Skeletal muscle cell (primary cell): ENCODE measurements at regions not wholly inside any gene's neighbourhood (a gene's known extent, or its start where the extent isn't known, plus 50 kb on each side); places are given as distances from the start of the nearest gene placed in this dataset.

ENCODE experiments used
- DNase-seq: peaks from one replicate; pipeline ENCODE4 v3.0.0-alpha.2; 2010; ENCODE audit warnings: low read depth
- H3K4me3 ChIP-seq: 2 replicates; pipeline ENCODE4 v1.5.1; 2011; ENCODE audit warnings: low read depth, mild to moderate bottlenecking, control low read depth, low read length, moderate library complexity

GRCh38 chr2:34995196-34995595, 1360.4 kb upstream of the CRIM1 start:
- DNase-seq, result no peak
- H3K4me3 ChIP-seq, result no peak overlapping the region

- H3K4me3 ChIP-seq, result no peak overlapping the region
- DNase-seq, result no peak
These were observed 1363.9 kb upstream of the CRIM1 start for GRCh38 chr2:34991508-34992274.

GRCh38 chr2:34985474-34985873, 1370.1 kb upstream of the CRIM1 start:
- no peak overlapping the region for H3K4me3 ChIP-seq
- no peak for DNase-seq

- DNase-seq, result no peak
These were observed 1374.9 kb upstream of the CRIM1 start for GRCh38 chr2:34980689-34981088.

GRCh38 chr2:34979148-34979547, 1376.4 kb upstream of the CRIM1 start:
- no peak overlapping the region for H3K4me3 ChIP-seq
- DNase-seq, result no peak

More at GRCh38 chr2:34980689-34981088, 1374.9 kb upstream of the CRIM1 start:
- H3K4me3 ChIP-seq, result no peak overlapping the region

GRCh38 chr2:34961822-34962221, 1362.7 kb upstream of the FAM98A start:
- H3K4me3 ChIP-seq, result no peak overlapping the region
- DNase-seq, result no peak

- H3K4me3 ChIP-seq, result no peak overlapping the region
- no peak for DNase-seq
These were observed 1355.7 kb upstream of the FAM98A start for GRCh38 chr2:34954758-34955157.

- no peak for DNase-seq
- H3K4me3 ChIP-seq, result no peak overlapping the region
These were observed 1351.7 kb upstream of the FAM98A start for GRCh38 chr2:34950797-34951196.

GRCh38 chr2:34949316-34949715, 1350.2 kb upstream of the FAM98A start:
- no peak for DNase-seq
- no peak overlapping the region for H3K4me3 ChIP-seq

- DNase-seq, result no peak
- no peak overlapping the region for H3K4me3 ChIP-seq
These were observed 1337.0 kb upstream of the FAM98A start for GRCh38 chr2:34936089-34936488.

GRCh38 chr2:34912084-34912483, 1313.0 kb upstream of the FAM98A start:
- H3K4me3 ChIP-seq, result no peak overlapping the region
- no peak for DNase-seq

GRCh38 chr2:34909992-34910705, 1311.0 kb upstream of the FAM98A start:
- no peak overlapping the region for H3K4me3 ChIP-seq
- DNase-seq, result no peak

- DNase-seq, result no peak
- no peak overlapping the region for H3K4me3 ChIP-seq
These were observed 1308.7 kb upstream of the FAM98A start for GRCh38 chr2:34907812-34908211.

- no peak for DNase-seq
- H3K4me3 ChIP-seq, result no peak overlapping the region
These were observed 1302.6 kb upstream of the FAM98A start for GRCh38 chr2:34901739-34902138.

GRCh38 chr2:34899079-34899478, 1300.0 kb upstream of the FAM98A start:
- no peak overlapping the region for H3K4me3 ChIP-seq

GRCh38 chr2:34892766-34893165, 1293.7 kb upstream of the FAM98A start:
- no peak for DNase-seq

More at GRCh38 chr2:34899079-34899478, 1300.0 kb upstream of the FAM98A start:
- no peak for DNase-seq

GRCh38 chr2:34892256-34892655, 1293.2 kb upstream of the FAM98A start:
- DNase-seq, result no peak
- H3K4me3 ChIP-seq, result no peak overlapping the region

More at GRCh38 chr2:34892766-34893165, 1293.7 kb upstream of the FAM98A start:
- H3K4me3 ChIP-seq, result no peak overlapping the region

- H3K4me3 ChIP-seq, result no peak overlapping the region
- no peak for DNase-seq
These were observed 1276.1 kb upstream of the FAM98A start for GRCh38 chr2:34875091-34875745.

- H3K4me3 ChIP-seq, result no peak overlapping the region
These were observed 1254.5 kb upstream of the FAM98A start for GRCh38 chr2:34853646-34854045.

GRCh38 chr2:34851804-34852203, 1252.7 kb upstream of the FAM98A start:
- no peak overlapping the region for H3K4me3 ChIP-seq
- no peak for DNase-seq

More at GRCh38 chr2:34853646-34854045, 1254.5 kb upstream of the FAM98A start:
- DNase-seq, result no peak
